GM19043 (cell line): ENCODE measurements at regions not wholly inside any gene's neighbourhood (a gene's known extent, or its start where the extent isn't known, plus 50 kb on each side); places are given as distances from the start of the nearest gene placed in this dataset.

Source experiments
- ATAC-seq: cut with Tn5 transposase; IDR thresholded peaks from one replicate; pipeline ENCODE4 v1.9.1; 2021; ENCODE audit warnings: low read depth; ENCODE audit not compliant: unreplicated experiment

DNA sequence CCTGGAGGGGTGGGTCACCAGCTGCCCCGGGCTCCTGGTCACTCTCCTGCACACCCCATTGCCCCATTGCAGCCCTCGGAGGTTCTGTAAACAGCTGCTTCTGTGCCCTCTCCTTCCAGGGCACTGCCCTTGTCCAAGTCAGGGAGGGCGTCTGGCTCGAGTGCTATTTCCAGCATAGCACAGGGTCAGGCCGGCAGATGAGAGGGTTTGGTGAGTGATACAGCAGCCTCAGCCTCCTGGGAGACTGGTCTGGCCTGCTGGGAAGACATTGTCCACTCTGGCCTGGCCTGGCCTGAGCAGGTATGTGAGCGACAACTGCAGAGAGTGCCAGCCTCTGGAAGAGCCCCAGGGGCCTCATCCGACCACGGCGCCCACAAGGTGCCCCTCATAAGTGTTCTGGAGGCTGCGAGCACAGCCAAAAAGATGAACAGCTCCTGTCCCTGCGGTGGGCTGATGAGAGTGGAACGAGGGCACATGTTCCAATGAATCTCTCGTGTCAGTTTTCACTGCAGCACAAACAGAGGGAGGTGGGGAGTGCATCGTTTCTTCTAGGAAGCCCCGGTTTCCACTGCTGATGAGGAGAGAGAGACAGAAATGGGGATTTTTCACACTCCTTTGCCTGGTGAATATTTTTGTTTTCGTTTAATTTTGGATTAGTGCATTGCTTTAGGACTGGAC lies 105.8 kb upstream of the SDK2 start:
- ATAC-seq, result no peak

DNA sequence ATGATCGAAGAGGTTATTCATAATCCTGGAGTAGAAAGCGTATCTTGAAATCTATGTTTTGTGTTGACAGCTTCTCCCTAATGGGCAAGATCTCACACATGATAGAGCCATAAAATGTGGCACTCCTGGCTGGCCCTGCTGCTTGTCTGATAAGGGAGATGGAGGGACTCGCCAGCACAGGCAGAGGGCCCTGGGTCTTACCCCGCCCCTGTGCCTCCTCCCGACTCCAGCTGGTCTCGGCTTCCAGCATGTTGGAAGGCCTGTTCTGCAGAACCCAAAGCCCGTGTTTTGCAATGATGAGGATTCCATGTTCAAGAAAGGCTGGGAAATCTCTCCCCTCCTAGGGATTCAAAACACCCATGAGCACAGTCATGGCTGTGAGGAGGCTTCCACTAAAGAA lies 106.7 kb upstream of the SDK2 start:
- ATAC-seq, result no peak

DNA sequence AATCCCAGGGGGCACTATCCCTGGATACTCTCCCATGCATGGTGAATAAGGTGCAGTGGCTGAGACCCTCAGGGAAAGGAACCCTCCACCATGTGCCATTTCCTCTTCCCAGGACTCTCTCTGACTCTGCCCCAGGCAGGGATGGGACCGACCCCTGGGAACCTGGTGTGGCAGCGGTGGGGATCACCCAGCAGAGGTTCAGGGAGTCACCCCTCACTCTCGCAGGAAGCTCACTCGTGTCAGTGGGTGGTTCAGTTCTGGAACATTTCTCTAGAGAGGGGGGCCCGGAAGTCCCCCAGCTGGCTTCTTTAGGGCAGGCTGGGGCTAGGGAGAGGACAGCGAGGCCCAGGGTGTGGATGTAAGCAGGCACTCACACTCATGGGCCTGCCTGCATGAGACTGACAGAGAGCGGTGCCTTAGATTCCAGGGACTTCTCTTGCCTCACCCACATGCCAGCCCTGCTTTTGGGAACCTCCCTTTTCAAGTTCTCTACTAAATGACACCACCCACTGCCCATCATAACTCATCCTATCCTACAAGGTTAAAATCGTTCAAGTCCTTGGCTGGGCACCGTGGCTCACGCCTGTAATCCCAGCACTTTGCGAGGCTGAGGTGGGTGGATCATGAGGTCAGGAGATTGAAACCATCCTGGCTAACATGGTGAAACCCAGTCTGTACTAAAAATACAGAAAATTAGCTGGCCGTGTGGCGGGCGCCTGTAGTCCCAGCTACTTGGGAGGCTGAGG lies 109.7 kb upstream of the SDK2 start:
- ATAC-seq, result no peak

- no peak for ATAC-seq
Observed at GRCh38 chr17:73754886-73755400, 110.7 kb upstream of the SDK2 start.

GRCh38 chr17:73757420-73757819 lies 113.2 kb upstream of the SDK2 start:
- no peak for ATAC-seq

DNA sequence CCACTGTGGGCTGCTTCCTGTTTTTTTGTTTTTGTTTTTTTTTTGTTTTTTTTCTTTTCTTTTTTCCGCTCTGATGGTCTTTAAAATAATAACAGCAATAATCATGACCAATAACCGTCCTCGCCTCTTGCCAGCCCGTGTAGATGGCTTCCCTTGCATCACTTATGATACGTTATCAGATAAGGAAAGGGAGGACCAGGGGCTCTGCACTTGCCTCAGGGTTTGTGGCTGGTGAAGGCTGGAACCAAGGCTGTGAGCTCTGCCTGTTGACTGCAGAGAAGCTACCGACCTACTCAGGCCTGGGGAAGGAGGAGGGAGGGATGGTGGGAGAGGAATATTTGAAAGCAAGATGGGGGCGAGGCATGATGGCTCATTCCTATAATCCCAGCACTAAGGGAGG lies 114.0 kb upstream of the SDK2 start:
- no peak for ATAC-seq

- ATAC-seq, result no peak
Observed at GRCh38 chr17:73759324-73759723, 115.1 kb upstream of the SDK2 start.

DNA sequence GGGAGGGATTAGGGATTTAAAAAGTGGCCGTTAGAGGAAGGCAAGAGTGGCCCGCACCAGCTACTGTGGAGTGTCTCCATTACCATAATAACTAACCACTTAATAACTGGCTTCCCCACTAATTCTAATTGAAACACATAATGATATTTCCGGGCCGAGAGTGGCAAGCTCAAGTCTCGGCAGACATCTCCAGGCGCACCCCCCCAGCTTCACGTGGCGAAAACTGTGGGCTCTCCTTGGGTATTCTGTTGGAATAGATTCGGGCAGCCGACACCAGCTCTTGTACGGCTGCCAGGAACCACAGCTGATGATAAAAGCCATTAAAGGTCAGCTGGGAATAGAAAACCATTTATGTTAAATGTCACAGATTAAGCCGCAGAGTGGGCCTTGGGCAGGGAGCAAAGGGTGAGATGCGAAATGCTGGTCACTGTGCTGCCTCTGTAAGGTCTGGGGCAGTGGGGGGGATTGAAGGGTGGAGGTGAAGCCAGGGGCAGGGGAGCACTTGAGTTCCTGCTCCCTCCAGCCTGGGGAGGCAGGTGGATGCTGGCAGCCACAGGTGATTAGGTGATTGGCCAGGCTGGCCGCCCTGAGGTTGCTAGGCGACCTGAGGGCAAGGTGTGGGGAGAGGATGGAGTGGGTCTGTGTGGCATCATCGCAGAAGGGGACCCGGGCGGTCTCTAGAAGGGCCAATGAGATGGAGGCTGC lies 115.6 kb upstream of the SDK2 start:
- no peak for ATAC-seq

DNA sequence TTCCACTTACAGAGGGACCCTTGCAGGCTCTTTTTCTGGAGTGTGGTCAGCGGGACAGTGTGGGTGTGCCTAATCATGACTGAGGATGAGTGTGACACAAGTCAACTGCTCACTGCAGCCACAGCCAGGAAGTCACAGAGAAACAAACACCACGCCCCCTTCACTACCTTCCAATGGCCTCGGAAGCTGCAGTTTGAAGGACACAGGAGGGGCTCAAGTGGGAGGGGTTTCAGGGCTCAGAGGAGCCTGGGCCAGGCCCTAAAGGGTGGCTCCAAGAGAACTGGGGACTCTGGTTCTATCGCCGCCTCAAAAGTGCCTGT lies 116.2 kb upstream of the SDK2 start:
- ATAC-seq, result no peak

- ATAC-seq, result no peak
Observed at GRCh38 chr17:73765824-73766563, 121.7 kb upstream of the SDK2 start.

DNA sequence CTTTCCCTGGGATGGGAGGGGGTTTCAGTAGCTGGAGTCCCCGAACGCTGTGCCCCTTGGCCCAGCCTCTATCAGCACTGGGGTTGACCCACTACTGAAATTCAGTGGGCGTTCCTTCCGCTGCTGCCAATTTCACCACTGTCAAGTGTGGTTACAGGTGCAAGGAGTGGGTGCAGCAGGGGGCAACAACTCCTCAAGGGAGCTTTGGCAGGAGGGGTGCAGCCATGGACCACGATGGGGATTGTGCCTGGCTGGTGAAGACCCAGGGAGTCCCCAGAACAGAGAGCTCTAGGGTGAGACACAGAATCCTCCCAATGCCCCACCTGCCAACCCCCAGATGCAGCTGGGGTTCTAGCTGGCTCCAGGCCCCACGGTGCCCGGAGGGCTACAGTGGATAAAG lies 123.5 kb upstream of the SDK2 start:
- ATAC-seq, result no peak

DNA sequence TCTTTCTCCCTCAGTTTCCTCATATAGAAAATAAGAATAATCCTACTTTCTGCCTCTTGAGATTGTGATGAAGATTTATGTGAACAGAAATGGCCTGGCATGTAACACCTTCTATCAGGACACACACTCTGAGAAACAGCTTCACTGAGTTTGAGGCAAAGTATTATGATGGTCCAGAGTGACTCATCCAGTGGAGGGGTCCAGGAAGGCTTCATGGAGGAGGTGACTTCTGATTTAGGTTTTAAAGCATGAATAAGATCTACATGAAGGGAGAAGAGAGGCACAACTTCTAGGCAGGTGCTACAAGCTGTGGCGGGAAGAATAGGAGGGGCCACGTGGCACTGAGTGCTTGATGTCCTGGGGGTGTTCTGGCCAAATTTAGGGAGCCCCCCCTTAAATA lies 124.4 kb upstream of the SDK2 start:
- ATAC-seq, result no peak

DNA sequence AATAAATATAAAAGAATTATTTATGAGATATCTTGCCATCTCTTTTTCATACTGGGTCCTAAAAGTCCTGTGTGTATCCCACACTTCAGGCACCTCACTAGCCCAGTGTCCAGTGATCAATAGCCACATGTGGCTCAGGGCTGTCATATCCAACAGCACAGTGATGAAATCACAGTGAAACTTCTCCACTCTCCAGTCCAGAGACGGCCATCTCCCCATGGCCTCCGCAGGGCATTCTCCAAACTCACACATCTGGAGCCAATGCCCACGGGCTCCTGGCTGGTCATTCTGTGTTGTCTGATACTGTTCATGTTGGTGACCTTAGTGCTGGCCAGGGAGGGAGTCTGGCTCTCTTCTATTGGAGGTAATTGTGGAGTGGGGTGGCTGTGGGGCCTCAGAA lies 125.2 kb upstream of the SDK2 start:
- ATAC-seq, result no peak

- no peak for ATAC-seq
Observed at GRCh38 chr17:73770115-73770848, 126.0 kb upstream of the SDK2 start.

DNA sequence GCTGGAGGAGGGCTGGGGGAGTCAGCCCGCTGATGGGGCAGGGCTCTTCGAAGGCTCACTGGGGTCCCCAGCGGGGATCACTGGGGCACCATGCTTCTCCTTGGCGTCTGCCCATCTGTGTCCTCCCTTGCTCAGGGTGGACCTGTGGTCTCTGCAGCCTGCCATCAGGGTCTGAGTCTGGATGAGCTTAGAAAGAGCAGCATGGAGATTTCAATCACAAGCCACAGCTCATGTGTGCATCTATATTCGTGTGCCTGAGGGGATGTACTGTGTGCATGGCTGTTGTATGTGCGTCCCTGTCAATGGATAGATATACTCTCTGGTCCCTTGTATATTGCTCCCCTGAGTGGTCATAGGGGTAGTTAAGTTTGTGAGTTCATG lies 126.6 kb upstream of the SDK2 start:
- no peak for ATAC-seq

DNA sequence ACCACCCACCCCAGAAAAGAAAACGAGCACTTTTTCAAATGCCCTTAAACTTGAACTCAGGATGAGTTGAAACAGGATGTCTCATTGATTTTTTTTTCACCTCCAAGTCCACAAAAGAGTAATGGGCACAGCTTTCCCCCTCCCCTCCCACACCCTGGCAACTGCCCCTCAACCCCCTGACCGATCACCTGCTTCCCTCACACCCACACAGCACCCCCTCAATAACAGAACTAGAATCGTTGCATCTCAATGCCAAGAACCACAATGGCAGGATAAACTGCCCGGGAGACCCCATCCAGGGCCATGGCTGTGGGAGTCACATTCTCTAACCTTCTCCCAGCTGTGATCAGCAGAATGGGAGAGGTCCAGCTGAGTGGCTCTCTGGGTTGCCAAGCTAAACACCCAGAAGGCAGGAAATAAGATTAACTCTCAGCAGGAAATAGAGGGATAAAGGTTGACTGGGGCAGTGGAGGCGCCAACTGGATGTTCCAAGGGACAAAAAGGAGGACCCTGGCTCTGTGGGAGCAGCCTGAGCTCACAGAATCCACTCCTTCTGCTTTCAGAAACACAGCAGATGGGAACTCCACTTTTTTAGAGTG lies 128.0 kb upstream of the SDK2 start:
- ATAC-seq, result no peak

DNA sequence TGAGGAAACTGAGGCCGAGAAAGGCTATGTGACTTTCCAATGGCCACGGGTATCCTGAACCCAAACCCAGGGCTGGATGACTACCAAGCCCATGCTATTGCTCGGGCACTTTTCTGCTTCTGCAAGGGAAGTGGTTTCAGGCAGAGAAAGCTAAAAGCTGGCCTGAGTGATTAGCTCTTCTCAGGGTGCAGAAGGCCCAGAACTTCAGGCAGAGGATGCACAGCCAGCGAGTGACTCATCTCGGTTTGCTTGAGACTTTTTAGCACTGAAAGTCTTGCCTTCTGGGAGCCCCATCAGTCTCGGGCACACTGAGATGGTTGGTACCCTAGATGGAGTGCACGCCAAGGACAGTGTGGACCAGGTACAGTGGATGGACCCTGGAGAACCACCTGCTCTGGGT lies 129.5 kb upstream of the SDK2 start:
- no peak for ATAC-seq

GRCh38 chr17:73774852-73775251 lies 130.6 kb upstream of the SDK2 start:
- ATAC-seq, result no peak

GRCh38 chr17:73776351-73777130 lies 132.3 kb upstream of the SDK2 start:
- no peak for ATAC-seq
